GM18907 (cell line): ENCODE measurements at regions not wholly inside any gene's neighbourhood (a gene's known extent, or its start where the extent isn't known, plus 50 kb on each side); places are given as distances from the start of the nearest gene placed in this dataset.
"Not testable (repeated sequence)": the region's sequence is repeated elsewhere in the genome, so short reads cannot be mapped to it uniquely, and the experiment has no call there.

ENCODE experiments used
- ATAC-seq: cut with Tn5 transposase; IDR thresholded peaks from one replicate; pipeline ENCODE4 v1.9.1; 2021; ENCODE audit warnings: mild to moderate bottlenecking, moderate library complexity; ENCODE audit not compliant: unreplicated experiment

- ATAC-seq = no peak
These were observed 350.9 kb downstream of the C12orf75 start for GRCh38 chr12:105681341-105681740.

DNA sequence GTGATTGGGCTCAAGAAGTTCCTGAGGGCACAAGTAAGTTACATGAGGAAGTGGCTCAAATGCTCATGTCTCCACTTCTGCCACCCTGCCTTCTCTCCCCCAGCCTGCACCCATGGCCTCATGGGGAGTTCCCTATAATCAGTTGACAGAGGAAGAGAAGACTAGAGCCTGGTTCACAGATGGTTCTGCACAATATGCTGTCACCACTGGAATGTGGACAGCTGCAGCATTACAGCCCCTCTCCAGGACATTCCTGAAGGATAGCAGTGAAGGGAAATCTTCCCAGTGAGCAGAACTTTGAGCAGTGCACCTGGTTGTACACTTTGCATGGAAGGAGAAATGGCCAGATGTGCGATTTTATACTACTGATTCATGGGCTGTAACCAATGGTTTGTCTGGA is 352.3 kb downstream of the C12orf75 start:
- not testable (repeated sequence) for ATAC-seq

DNA sequence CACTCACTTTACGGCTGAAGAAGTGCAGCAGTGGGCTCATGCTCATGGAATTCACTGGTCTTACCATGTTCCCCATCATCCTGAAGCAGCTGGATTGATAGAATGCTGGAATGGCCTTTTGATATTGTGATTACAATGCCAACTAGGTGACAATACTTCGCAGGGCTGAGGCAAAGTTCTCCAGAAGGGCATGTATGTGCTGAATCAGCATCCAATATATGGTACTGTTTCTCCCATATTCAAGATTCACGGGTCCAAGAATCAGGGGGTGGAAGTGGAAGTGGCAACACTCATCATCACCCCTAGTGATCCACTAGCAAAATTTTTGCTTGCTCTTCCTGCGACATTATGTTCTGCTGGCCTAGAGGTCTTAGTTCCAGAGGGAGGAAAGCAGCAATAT is 353.3 kb downstream of the C12orf75 start:
- ATAC-seq = not testable (repeated sequence)

DNA sequence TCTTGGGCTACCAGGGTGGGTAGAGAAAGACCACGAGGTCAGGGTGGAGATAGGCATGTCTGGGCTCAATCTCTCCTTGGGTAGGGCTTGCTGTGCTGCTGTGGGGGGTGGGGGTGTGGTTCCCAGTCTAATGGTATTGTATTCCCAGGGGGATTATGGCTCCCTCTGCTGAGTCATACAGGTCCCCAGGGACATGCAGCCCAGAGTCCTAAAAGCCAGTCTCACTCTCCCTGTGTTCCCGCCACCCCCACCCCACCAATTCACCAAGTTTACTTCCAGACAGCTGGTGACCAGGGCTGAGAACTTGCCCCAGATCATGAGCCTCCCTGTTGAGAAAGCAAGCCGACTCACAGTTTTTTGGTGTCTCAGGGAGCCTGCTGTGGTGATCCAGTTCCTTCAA is 367.6 kb downstream of the C12orf75 start:
- ATAC-seq = no peak

DNA sequence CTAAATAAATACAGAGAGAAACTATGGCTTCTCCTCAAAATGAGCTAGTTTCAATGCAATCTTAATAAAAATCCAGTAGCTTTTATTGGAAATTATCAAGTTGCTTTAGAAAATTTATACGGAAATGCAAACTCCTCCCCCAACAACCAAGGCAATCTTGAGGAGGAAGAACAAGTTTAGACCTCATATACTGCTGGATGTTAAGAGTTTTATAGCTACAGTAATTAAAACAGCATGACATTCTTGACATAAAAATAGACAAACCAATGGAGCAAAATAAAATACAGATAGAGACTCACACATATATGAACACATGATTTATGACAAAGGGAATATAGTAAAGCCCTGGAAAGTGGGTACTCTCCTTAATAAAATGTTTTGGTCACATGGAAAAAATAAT is 368.7 kb downstream of the C12orf75 start:
- ATAC-seq = no peak

DNA sequence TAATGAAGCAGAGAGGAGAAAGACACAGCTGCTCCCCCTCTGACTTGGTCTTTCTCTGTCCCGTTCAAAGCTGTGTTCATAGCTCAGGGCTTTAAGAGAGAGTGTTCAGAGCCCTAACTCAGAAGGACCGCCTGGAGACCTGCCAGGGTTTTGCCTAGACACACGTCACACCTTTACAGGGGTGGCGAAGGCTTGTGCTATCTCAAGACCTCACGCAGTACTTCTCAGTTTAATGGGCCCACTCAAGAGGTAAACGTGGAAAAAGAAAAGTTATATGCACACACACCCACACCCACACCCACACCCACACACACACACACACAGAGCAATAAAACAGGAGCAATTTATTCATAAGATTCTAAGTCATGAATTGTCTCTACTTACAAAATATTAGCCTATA is 374.3 kb downstream of the C12orf75 start:
- no peak for ATAC-seq

DNA sequence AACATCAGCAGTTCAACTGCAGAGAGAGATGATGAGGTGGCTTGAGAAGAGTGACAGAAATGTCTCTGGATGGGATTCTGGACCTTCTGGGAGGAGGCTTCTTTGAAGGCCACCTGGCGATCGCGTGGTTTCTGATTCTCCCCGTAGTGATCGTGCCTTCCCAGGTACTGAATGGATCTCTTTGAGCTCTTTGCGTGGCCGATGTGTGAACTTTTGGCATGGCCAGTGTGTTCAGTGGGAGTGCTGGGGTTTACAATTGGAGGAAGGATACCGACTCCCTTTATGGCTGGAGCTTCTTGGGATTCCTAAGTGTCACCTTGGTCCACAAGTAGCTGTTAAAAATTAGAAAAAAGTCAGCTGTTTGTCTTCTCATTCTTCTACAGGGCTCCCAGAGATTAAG is 374.7 kb downstream of the C12orf75 start:
- no peak for ATAC-seq

GRCh38 chr12:105705765-105706164 is 375.3 kb downstream of the C12orf75 start:
- ATAC-seq = no peak

GRCh38 chr12:105706321-105706972 is 376.0 kb downstream of the C12orf75 start:
- ATAC-seq = no peak

DNA sequence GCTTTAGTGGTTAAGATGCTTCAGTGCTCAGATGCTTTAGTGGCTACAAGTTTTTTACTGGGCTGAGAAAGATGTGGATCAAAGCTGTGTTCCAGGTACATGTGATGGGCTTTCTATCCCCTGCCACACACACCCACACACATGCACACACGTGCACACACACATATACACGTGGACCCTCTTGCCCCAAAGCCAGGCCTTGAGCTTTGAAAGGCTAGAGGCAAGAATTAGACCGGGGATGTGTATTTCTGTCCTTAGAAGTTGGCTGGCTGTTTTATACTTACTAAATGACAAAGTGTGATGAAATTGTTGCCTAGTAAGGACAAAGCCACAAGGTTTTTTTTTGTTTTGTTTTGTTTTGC is 376.5 kb downstream of the C12orf75 start:
- no peak for ATAC-seq

DNA sequence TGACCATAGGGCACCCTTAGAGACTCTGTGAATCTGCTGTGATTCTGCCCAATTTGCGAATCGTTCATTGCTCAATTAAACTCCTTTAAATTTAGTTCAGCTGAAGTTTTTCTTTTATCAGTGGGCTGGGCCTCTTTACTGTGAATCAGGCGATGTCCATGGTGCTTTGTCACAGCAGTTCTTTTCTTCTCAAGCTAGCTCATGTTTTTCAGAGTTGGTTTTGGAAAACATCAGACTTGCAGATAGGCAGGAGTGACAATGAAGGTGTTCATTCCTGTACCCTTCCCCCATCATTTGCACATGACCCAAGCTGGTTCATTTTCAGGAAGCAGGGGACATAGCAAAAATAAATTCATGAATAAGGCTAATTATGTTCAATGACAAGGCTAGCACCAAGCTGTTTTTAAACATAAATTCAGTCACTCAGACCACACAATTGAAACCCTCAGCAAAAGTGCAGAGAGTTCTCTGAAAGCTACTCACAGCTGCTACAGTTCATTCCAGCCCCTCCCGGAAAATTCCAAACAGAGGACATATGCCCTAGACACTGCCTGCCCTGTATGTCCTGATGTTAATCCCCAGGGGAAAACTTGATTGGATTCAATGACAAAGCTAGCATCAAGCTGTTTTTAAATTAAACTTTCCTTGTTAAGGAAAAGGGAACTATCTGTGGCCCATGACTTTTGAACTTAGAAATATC is 383.3 kb downstream of the C12orf75 start:
- no peak for ATAC-seq

DNA sequence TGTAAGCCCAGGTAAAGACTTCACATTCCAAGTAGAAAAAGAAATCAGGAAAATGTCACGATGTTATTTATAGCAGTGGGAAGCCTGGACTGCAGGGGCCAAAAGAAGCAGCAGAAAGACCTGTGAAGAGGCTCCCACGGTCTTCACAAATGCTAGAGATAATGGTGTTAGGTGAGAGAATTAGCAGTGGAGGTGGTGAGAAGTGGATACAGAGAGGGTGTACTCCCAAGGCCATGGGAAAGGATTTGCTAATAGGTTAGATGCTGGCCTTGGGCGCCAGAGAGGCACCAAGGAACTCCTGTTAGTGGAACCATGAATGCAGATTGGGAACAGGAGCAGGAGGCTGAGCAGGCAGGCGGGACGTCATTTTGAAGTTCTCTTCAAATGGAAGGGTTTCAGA is 386.1 kb downstream of the C12orf75 start:
- no peak for ATAC-seq

- ATAC-seq = peak; percentile 70
These were observed 390.7 kb downstream of the C12orf75 start for GRCh38 chr12:105721051-105721825.

GRCh38 chr12:105721891-105722290 is 391.4 kb downstream of the C12orf75 start:
- ATAC-seq = peak; percentile 45

DNA sequence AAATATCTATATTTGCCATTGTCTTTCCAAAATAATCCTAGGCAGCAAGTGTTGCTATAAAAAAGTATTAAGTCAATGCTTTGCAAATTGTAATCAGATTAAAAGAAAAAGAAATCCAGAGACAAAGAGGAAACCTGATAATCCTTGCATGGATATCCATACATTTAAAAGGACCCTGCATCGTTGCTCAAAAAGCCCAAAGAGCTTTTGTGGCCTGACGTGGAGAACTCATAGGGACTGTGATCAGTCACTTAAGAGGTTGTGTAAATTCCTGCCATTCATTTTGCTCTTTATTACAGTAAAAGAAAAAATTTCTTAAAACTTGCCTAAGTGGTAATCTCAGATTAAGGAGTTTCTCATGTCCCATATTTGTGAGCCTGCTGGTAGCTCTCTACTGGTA is 392.6 kb downstream of the C12orf75 start:
- no peak for ATAC-seq

DNA sequence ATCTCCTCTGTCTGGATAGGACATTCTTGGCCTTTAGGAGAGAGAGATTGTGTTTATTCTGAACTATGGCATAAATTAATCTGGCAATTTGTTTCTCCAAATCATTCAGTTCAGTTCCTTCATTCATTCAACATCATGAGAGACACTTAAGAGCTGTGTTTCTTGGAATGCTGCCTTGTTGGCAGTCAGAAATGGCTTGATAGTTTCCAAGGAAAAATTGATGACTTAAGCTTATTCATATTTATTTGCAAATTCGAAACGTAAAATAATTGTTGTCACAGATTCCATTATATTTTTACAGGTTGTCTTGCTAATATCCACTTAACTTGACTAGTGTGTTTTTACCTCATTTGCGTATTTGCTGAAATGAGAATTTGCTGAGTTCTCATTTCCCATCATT is 393.0 kb downstream of the C12orf75 start:
- ATAC-seq = no peak

DNA sequence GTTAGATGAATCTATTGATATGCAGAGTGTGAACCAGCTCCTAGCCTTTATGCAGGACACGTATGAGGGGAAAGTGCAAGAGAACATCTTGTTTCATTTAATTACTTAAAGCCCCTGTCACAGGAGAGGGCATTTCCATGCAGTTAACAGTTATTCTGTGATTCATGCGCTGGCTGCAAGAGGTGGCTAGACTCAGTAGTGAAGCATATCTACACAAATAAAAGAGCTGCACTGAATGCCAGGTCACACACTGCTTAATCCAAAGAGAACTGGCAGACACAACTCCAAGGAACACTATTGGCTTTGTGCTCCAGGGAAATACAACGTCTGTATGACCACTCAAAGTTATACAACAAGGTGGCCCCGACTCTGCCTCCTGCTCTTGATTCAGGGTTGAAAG is 394.1 kb downstream of the C12orf75 start:
- ATAC-seq = no peak

DNA sequence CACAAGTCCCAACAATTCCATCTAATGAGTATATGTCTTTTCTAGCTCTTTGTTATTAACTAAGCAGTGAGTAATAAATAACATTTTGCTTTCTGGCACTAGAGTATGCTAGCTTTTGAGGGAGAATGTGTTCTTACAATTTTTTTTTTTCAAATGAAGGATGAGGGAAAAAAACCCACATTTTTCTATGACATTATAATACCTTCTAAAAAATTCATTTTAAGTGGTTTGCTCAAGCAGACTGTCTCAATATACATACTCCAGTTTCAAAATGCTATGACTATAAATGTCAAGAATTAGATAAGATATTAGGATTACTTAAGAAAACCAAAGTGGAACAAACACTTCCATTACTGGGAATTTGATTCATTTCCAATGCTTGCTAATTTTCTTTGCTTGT is 394.6 kb downstream of the C12orf75 start:
- ATAC-seq = no peak

DNA sequence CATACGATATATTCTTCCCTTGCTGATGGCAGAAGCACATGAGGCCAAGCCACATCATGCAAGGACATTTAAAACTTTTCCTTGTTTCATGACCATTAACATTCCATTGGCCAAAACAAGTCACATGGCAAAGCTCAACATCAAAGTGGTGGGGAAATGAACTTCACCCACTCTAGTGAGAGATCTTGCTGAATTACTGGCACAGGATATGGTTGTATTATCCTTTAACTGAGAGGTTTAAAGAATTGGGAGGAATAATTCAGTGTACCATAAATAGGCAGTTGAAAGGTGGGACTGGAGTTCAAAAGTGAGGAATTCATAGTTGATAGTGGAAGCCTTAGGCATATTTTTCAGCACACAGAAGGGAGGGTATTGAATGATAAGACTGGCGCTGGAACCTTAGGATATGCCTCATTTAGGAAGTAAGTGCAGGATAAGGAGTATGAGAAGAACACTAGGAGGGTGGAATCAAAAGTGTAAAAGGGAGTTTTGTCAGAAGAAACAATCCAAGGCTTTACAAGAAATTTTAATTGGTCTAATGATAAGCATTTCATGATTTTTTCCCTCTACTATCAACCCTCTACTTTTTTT is 398.8 kb downstream of the C12orf75 start:
- ATAC-seq = no peak

DNA sequence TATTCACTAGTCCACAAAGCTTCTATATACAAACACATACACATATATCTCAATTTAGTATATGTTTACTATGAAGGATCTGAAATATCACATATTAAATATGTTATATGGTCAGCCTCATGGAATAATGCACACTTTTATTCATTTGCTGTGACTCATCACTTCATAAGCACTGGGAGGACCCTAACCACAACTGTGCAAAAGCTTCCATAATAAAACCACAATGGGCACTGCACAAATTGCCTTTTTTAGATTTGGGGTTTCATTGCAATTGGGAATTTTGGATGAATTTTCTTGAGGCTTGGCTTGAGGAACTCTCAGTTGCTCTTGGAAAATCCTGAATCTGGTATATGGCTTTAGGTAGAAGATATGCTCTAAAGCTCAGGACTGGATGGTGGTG is 399.4 kb downstream of the C12orf75 start:
- no peak for ATAC-seq

GRCh38 chr12:105733579-105733978 is 403.1 kb downstream of the C12orf75 start:
- no peak for ATAC-seq

DNA sequence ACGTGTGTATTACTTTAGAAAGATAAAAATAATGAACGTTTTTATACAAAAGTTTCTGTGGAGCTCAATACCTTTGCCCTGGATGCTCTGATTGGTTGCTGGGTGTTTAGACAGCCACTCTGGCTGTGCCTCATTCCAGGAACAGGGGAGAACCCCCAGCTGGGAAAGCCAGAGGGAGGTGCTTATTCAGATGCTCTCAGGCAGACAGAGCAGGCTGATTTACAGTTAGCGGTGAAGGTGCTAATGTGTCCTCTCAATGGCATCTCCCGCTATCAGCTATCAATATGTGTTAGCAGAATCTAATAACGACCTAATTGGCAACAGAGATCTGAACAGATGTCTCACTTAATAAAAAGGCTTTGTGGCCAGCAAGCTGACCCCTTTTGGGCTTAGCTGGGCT is 402.3 kb downstream of the NUAK1 start:
- ATAC-seq = no peak
